ENCODE measurements at regions not wholly inside any gene's neighbourhood (a gene's known extent, or its start where the extent isn't known, plus 50 kb on each side); places are given as distances from the start of the nearest gene placed in this dataset.
"Not testable (repeated sequence)": the region's sequence is repeated elsewhere in the genome, so short reads cannot be mapped to it uniquely, and the experiment has no call there.

GRCh38 chr17:63278728-63279442 is 167.2 kb downstream of the CYB561 start:
- DNase-seq (ENCODE audit: low spot score) (no peak), ATAC-seq (ENCODE audit: insufficient number of reproducible peaks, low FRiP score, low read depth) (no peak)
- TF ChIP-seq CTCF (IDR thresholded peaks at IDR 0.05), result no peak
- no peaks in the 10 kb centered on the region for H3K27me3 ChIP-seq (replicated peaks; ENCODE audit: insufficient read depth)
- no peaks in the 10 kb centered on the region for H3K9me3 ChIP-seq
- no peak overlapping the region for H3K27ac ChIP-seq
- no peaks in the 10 kb centered on the region for H3K36me3 ChIP-seq
- H3K4me3 ChIP-seq, result no peak overlapping the region
- H3K4me1 ChIP-seq (ENCODE audit: control insufficient read depth in 1 of 2, low read depth in 2 of 2), result peaks cover 19 to 57% of the 10 kb centered on the region in 2 donors

- H3K4me3 ChIP-seq, result no peak overlapping the region
- ATAC-seq (ENCODE audit: insufficient number of reproducible peaks, low FRiP score, low read depth), result no peak
- H3K27ac ChIP-seq, result peak overlapping the region; percentile 46 to 60
- peaks cover 19 to 50% of the 10 kb centered on the region in 2 donors for H3K4me1 ChIP-seq (ENCODE audit: control insufficient read depth in 1 of 2, low read depth in 2 of 2)
- no peaks in the 10 kb centered on the region for H3K27me3 ChIP-seq (replicated peaks; ENCODE audit: insufficient read depth)
- H3K9me3 ChIP-seq, result no peaks in the 10 kb centered on the region
- no peak for DNase-seq (ENCODE audit: low spot score)
- TF ChIP-seq CTCF (IDR thresholded peaks at IDR 0.05), result no peak
- H3K36me3 ChIP-seq, result no peaks in the 10 kb centered on the region
Observed at GRCh38 chr17:63279498-63280230, 166.4 kb downstream of the CYB561 start.

- no peak overlapping the region for H3K4me3 ChIP-seq
- peaks cover 3% of the 10 kb centered on the region for H3K9me3 ChIP-seq
- H3K27me3 ChIP-seq (replicated peaks; ENCODE audit: insufficient read depth), result no peaks in the 10 kb centered on the region
- DNase-seq (ENCODE audit: low spot score) (no peak), ATAC-seq (ENCODE audit: insufficient number of reproducible peaks, low FRiP score, low read depth) (no peak)
- TF ChIP-seq CTCF (IDR thresholded peaks at IDR 0.05), result no peak
- no peaks in the 10 kb centered on the region for H3K36me3 ChIP-seq
- H3K4me1 ChIP-seq (ENCODE audit: control insufficient read depth in 1 of 2, low read depth in 2 of 2), result peaks cover 15 to 33% of the 10 kb centered on the region in 2 donors
- H3K27ac ChIP-seq, result no peak overlapping the region
Observed at GRCh38 chr17:63282455-63282854, 163.7 kb downstream of the CYB561 start.

GRCh38 chr17:63285551-63285950 is 160.6 kb downstream of the CYB561 start:
- peaks cover 3% of the 10 kb centered on the region for H3K9me3 ChIP-seq
- H3K4me1 ChIP-seq (ENCODE audit: control insufficient read depth in 1 of 2, low read depth in 2 of 2), result peaks cover 8 to 34% of the 10 kb centered on the region in 2 donors
- ATAC-seq (ENCODE audit: insufficient number of reproducible peaks, low FRiP score, low read depth), result no peak
- H3K27me3 ChIP-seq (replicated peaks; ENCODE audit: insufficient read depth), result no peaks in the 10 kb centered on the region
- no peaks in the 10 kb centered on the region for H3K36me3 ChIP-seq
- no peak for DNase-seq (ENCODE audit: low spot score)
- TF ChIP-seq CTCF (IDR thresholded peaks at IDR 0.05), result no peak
- no peak overlapping the region for H3K27ac ChIP-seq
- H3K4me3 ChIP-seq, result no peak overlapping the region

- no peak overlapping the region for H3K27ac ChIP-seq
- no peaks in the 10 kb centered on the region for H3K36me3 ChIP-seq
- no peak overlapping the region for H3K4me3 ChIP-seq
- H3K9me3 ChIP-seq, result peaks cover 3% of the 10 kb centered on the region
- no peak for TF ChIP-seq CTCF (IDR thresholded peaks at IDR 0.05)
- no peak for ATAC-seq (ENCODE audit: insufficient number of reproducible peaks, low FRiP score, low read depth)
- no peaks in the 10 kb centered on the region for H3K27me3 ChIP-seq (replicated peaks; ENCODE audit: insufficient read depth)
- no peak for DNase-seq (ENCODE audit: low spot score)
- H3K4me1 ChIP-seq (ENCODE audit: control insufficient read depth in 1 of 2, low read depth in 2 of 2), result peaks cover 3 to 30% of the 10 kb centered on the region in 2 donors
Observed at GRCh38 chr17:63286254-63286653, 159.9 kb downstream of the CYB561 start.

GRCh38 chr17:63287006-63287405 is 159.1 kb downstream of the CYB561 start:
- not testable (repeated sequence) for H3K9me3 ChIP-seq; DNase-seq (ENCODE audit: low spot score); H3K27ac ChIP-seq; H3K36me3 ChIP-seq; H3K27me3 ChIP-seq (replicated peaks; ENCODE audit: insufficient read depth); ATAC-seq (ENCODE audit: insufficient number of reproducible peaks, low FRiP score, low read depth); H3K4me3 ChIP-seq
- peaks cover 7 to 32% of the 10 kb centered on the region in 2 donors for H3K4me1 ChIP-seq (ENCODE audit: control insufficient read depth in 1 of 2, low read depth in 2 of 2)
